ENCODE measurements at regions not wholly inside any gene's neighbourhood (a gene's known extent, or its start where the extent isn't known, plus 50 kb on each side); places are given as distances from the start of the nearest gene placed in this dataset.

GRCh38 chr2:193334401-193334800 lies 1139.7 kb upstream of the TMEFF2 start:
- no peak for TF ChIP-seq CTCF (conservative IDR thresholded peaks at IDR 0.05; ENCODE audit: low read depth, low read length)
- no peak overlapping the region for H3K4me3 ChIP-seq (ENCODE audit: low read depth, low read length)
- DNase-seq (ENCODE audit: low read depth): no peak

- H3K4me3 ChIP-seq (ENCODE audit: low read depth, low read length): no peak overlapping the region
- DNase-seq (ENCODE audit: low read depth): no peak
- TF ChIP-seq CTCF (conservative IDR thresholded peaks at IDR 0.05; ENCODE audit: low read depth, low read length): no peak
Observed at GRCh38 chr2:193333539-193333938, 1138.8 kb upstream of the TMEFF2 start.

- no peak overlapping the region for H3K4me3 ChIP-seq (ENCODE audit: low read depth, low read length)
- TF ChIP-seq CTCF (conservative IDR thresholded peaks at IDR 0.05; ENCODE audit: low read depth, low read length): no peak
- no peak for DNase-seq (ENCODE audit: low read depth)
Observed at GRCh38 chr2:193332941-193333340, 1138.2 kb upstream of the TMEFF2 start.

- H3K4me3 ChIP-seq (ENCODE audit: low read depth, low read length): no peak overlapping the region
- DNase-seq (ENCODE audit: low read depth): peak; percentile 1
- no peak for TF ChIP-seq CTCF (conservative IDR thresholded peaks at IDR 0.05; ENCODE audit: low read depth, low read length)
Observed at GRCh38 chr2:193331676-193332075, 1136.9 kb upstream of the TMEFF2 start.

- TF ChIP-seq CTCF (conservative IDR thresholded peaks at IDR 0.05; ENCODE audit: low read depth, low read length): no peak
- no peak overlapping the region for H3K4me3 ChIP-seq (ENCODE audit: low read depth, low read length)
- no peak for DNase-seq (ENCODE audit: low read depth)
Observed at GRCh38 chr2:193326296-193326695, 1131.6 kb upstream of the TMEFF2 start.

GRCh38 chr2:193315428-193316091 lies 1120.8 kb upstream of the TMEFF2 start:
- no peak for DNase-seq (ENCODE audit: low read depth)
- no peak for TF ChIP-seq CTCF (conservative IDR thresholded peaks at IDR 0.05; ENCODE audit: low read depth, low read length)
- no peak overlapping the region for H3K4me3 ChIP-seq (ENCODE audit: low read depth, low read length)

- TF ChIP-seq CTCF (conservative IDR thresholded peaks at IDR 0.05; ENCODE audit: low read depth, low read length): no peak
- H3K4me3 ChIP-seq (ENCODE audit: low read depth, low read length): no peak overlapping the region
- no peak for DNase-seq (ENCODE audit: low read depth)
Observed at GRCh38 chr2:193303464-193303863, 1108.7 kb upstream of the TMEFF2 start.

Measured in choroid plexus epithelial cell (primary cell).